MM.1S (cell line): ENCODE measurements at regions not wholly inside any gene's neighbourhood (a gene's known extent, or its start where the extent isn't known, plus 50 kb on each side); places are given as distances from the start of the nearest gene placed in this dataset.

Experiments
- EZH2 ChIP-seq: fragments of 300-600 bp; sonication (generic); optimal IDR thresholded peaks from 2 replicates; pipeline ENCODE3; 2017; ENCODE audit warnings: low read depth, mild to moderate bottlenecking, antibody characterized with exemption, low read length, mixed read lengths
- EZH2phosphoT487 ChIP-seq: fragments of 300-600 bp; sonication (generic); IDR thresholded peaks from 2 replicates; pipeline ENCODE4 v1.6.1; 2018; ENCODE audit warnings: antibody characterized with exemption, low read length
- TF ChIP-seq, protein P1 (sequence below): fragments of 300-600 bp; sonication (generic); IDR thresholded peaks from 2 replicates; pipeline ENCODE4 v1.5.1; 2016; ENCODE audit warnings: antibody characterized with exemption, low read length, mixed read lengths

DNA sequence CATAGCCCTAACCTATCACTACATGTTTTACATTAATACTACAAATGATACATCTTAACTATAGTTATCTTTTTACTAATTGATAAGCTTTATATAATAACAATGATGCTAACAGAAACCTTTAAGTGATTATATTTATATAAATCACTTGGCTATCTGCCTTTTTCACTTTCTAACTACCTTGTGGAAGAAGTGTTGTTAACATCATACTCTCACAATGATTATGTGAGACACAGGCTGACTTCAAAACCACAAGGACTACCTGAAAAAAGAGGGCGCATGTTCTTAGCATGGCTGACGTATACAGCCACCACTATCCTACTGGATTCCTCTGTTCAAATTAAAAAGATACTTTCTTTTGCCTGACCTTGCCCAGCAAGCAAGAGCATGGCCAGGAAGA, 135.3 kb upstream of the SOX5 start:
- TF ChIP-seq, protein P1, sequence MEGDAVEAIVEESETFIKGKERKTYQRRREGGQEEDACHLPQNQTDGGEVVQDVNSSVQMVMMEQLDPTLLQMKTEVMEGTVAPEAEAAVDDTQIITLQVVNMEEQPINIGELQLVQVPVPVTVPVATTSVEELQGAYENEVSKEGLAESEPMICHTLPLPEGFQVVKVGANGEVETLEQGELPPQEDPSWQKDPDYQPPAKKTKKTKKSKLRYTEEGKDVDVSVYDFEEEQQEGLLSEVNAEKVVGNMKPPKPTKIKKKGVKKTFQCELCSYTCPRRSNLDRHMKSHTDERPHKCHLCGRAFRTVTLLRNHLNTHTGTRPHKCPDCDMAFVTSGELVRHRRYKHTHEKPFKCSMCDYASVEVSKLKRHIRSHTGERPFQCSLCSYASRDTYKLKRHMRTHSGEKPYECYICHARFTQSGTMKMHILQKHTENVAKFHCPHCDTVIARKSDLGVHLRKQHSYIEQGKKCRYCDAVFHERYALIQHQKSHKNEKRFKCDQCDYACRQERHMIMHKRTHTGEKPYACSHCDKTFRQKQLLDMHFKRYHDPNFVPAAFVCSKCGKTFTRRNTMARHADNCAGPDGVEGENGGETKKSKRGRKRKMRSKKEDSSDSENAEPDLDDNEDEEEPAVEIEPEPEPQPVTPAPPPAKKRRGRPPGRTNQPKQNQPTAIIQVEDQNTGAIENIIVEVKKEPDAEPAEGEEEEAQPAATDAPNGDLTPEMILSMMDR, result no peak
- TF ChIP-seq EZH2phosphoT487 (no peak), EZH2 (no peak)
